AG04450 (cell line): ENCODE measurements at regions not wholly inside any gene's neighbourhood (a gene's known extent, or its start where the extent isn't known, plus 50 kb on each side); places are given as distances from the start of the nearest gene placed in this dataset.

Experiments used
- CTCF ChIA-PET: fragments of 300-600, 350-600 bp; formaldehyde crosslinking; extraction: SDS; loops from one replicate; lab custom pipeline; 2022; ENCODE audit warnings: antibody characterized with exemption, inconsistent platforms; lab: Charles Lee
- POLR2A ChIA-PET: fragments of 350-600 bp; formaldehyde crosslinking; extraction: SDS; loops from one replicate; lab custom pipeline; 2021; ENCODE audit warnings: antibody characterized with exemption, inconsistent platforms; lab: Yijun Ruan, JAX
- DNase-seq: peaks from one replicate; pipeline ENCODE4 v3.0.0-alpha.2; 2011; ENCODE audit warnings: low read depth, low spot score
- H3K27ac ChIP-seq: one replicate; pipeline ENCODE4 v1.5.1; 2012; ENCODE audit warnings: low read depth, low read length, control low read depth
- H3K27me3 ChIP-seq: one replicate; pipeline ENCODE4 v1.6.0; 2012; ENCODE audit warnings: low read length; ENCODE audit not compliant: control insufficient read depth, insufficient read depth
- H3K4me3 ChIP-seq: 2 replicates; pipeline ENCODE4 v1.5.1; 2011; ENCODE audit warnings: mild to moderate bottlenecking, low read depth, low read length, control low read depth
- H3K9me3 ChIP-seq: 2 replicates; pipeline ENCODE4 v1.5.1; 2012; ENCODE audit warnings: low read length; ENCODE audit not compliant: control insufficient read depth, insufficient read depth
- TF ChIP-seq, protein P1 (sequence below): IDR thresholded peaks from 2 replicates; pipeline ENCODE4 v1.5.1; 2011; ENCODE audit warnings: low read depth, low read length, control low read depth, inconsistent platforms

DNA sequence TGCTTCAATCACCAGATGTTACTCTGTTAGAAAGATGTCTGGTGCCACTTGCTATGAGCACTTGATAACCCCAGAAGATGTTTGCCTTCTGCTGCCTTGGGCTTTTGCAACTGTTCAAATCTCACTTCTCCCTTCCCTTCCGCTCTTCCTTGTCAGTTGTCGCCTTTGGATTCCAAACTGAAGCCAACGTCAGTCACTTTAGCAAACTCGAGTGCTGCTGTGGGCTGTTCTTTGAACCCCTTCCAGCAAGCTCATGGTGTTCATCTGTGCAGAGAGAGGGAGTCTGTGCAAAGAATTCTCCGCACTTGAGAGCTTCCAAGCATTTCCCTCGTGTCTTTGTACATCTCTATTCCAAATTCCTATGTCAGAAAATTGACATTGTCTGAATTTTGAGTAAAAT, 879.4 kb downstream of the CDH11 start:
- DNase-seq, result no peak
- TF ChIP-seq, protein P1, sequence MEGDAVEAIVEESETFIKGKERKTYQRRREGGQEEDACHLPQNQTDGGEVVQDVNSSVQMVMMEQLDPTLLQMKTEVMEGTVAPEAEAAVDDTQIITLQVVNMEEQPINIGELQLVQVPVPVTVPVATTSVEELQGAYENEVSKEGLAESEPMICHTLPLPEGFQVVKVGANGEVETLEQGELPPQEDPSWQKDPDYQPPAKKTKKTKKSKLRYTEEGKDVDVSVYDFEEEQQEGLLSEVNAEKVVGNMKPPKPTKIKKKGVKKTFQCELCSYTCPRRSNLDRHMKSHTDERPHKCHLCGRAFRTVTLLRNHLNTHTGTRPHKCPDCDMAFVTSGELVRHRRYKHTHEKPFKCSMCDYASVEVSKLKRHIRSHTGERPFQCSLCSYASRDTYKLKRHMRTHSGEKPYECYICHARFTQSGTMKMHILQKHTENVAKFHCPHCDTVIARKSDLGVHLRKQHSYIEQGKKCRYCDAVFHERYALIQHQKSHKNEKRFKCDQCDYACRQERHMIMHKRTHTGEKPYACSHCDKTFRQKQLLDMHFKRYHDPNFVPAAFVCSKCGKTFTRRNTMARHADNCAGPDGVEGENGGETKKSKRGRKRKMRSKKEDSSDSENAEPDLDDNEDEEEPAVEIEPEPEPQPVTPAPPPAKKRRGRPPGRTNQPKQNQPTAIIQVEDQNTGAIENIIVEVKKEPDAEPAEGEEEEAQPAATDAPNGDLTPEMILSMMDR, result no peak
- CTCF ChIA-PET, result no interaction called here
- POLR2A ChIA-PET, result no interaction called here
- H3K4me3 ChIP-seq, result no peak overlapping the region
- no peaks in the 10 kb centered on the region for H3K27me3 ChIP-seq
- H3K27ac ChIP-seq, result no peak overlapping the region
- no peaks in the 10 kb centered on the region for H3K9me3 ChIP-seq

DNA sequence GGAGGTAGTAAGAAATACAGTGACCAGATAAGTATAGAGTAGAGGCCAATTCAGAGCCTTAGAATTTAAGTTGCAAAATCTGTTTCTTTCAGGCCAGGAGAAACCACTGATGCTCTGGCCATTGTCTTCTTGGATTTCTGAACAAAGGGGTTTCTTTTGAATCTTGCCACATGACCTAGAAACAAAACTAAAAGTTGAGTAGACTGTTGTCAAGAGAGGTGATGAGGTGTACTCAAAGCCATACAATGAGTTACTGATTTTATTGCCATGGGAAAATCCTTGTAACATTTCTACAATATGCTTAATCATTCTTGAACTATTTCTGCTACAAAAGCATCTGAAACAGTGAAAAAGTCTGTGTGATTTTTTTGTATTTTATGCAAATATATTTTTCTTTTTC, 881.3 kb downstream of the CDH11 start:
- CTCF ChIA-PET, result no interaction called here
- no peak overlapping the region for H3K27ac ChIP-seq
- TF ChIP-seq, protein P1, result no peak
- H3K27me3 ChIP-seq, result no peaks in the 10 kb centered on the region
- POLR2A ChIA-PET, result no interaction called here
- no peaks in the 10 kb centered on the region for H3K9me3 ChIP-seq
- DNase-seq, result no peak
- no peak overlapping the region for H3K4me3 ChIP-seq

DNA sequence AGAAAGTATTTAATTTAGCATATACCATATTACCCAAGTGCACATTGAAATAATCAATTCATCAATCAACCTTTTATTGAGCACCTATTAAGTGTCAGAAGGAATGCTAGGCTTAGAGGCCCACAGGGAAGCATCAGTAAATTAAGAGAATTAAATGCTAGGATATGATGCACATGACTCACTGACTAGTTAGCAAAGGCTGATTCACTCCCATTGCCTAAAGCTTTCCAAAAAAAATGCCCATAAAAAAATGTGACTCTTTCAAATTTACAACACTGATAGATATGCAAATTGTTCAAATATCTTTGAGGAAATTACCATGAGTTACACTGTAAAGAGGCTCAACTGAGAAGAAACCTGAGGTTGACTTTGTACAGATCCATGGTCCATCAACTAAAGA, 883.3 kb downstream of the CDH11 start:
- CTCF ChIA-PET, result no interaction called here

DNA sequence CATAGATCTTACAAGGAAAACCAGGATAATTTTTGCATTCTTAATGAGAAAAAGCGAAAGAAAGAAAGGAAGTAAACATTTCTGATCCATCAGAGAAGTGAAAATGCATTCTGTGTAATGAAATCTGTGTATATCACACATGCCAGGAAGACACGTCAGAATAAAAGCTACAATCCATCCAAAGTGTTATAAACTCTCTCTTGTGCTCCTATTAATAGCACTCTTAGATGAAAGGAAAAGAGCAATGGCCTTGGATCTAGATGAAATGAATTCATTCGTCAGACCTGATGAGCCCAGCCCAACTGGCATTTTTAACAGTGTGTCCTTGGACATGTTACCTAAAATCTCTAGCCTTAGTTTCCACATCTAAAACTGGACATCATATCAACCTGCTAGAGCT, 885.5 kb downstream of the CDH11 start:
- no peak for DNase-seq
- no peaks in the 10 kb centered on the region; the same call in 1 of the 2 replicates for H3K9me3 ChIP-seq
- ChIA-PET CTCF (no interaction called here), POLR2A (no interaction called here)
- H3K4me3 ChIP-seq, result no peak overlapping the region
- H3K27ac ChIP-seq, result no peak overlapping the region
- TF ChIP-seq, protein P1, result no peak
- H3K27me3 ChIP-seq, result no peaks in the 10 kb centered on the region

More for the DNA sequence above, 883.3 kb downstream of the CDH11 start:
- Histone ChIP-seq H3K27me3 (no peaks in the 10 kb centered on the region), H3K9me3 (no peaks in the 10 kb centered on the region), H3K4me3 (no peak overlapping the region), H3K27ac (no peak overlapping the region)
- TF ChIP-seq, protein P1, result no peak
- no peak for DNase-seq
- POLR2A ChIA-PET, result no interaction called here

DNA sequence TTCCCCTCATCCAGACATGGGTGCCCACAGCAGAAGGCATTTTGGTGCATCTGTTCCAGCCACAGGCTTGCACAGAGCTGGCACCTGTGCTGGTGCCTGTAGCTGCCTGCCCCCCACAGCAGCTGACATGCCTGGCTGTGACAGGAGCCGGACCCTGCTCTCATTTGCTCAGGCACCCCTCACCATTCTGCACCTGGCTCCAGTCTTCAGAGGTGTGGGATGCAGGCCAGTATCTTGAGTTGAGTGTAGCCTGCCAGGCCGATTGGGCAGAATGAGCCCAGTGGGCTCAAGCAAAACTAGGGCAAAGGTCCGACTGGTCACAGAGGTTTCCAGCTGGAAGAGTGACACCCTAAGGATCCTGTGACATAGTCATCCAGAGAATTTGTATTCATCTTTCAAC, 887.7 kb downstream of the CDH11 start:
- TF ChIP-seq, protein P1, result no peak
- Histone ChIP-seq H3K27ac (no peak overlapping the region), H3K4me3 (no peak overlapping the region), H3K9me3 (no peaks in the 10 kb centered on the region; the same call in 1 of the 2 replicates), H3K27me3 (no peaks in the 10 kb centered on the region)
- DNase-seq, result no peak
- ChIA-PET CTCF (no interaction called here), POLR2A (no interaction called here)
